NCI-H1092 treated with DMSO at 0.1 percent for 48 hours (cell line): ENCODE measurements at regions not wholly inside any gene's neighbourhood (a gene's known extent, or its start where the extent isn't known, plus 50 kb on each side); places are given as distances from the start of the nearest gene placed in this dataset.

Source experiments
- DNase-seq: peaks from one replicate; lab custom pipeline; 2025; lab: John Stamatoyannopoulos, UW

DNA sequence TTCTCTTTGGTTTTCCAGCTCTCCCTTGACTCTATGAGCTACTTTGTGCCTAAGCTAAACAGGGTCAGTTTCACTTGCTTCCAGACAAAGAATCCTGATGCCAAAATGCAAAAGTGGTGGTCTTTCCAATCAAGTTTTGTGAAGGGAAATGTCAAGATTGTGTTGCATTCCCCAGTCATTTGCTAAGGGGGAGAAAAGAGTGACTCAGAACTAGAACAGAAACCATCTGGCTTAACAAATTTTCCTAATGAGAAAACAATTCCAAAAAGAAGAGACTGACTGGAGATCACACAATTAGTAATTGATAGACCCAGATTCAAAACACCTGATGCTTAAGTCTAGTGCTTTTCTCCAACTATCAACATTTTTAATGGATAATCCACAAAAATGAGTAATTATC, 235.1 kb upstream of the DIO2 start:
- DNase-seq, result no peak

DNA sequence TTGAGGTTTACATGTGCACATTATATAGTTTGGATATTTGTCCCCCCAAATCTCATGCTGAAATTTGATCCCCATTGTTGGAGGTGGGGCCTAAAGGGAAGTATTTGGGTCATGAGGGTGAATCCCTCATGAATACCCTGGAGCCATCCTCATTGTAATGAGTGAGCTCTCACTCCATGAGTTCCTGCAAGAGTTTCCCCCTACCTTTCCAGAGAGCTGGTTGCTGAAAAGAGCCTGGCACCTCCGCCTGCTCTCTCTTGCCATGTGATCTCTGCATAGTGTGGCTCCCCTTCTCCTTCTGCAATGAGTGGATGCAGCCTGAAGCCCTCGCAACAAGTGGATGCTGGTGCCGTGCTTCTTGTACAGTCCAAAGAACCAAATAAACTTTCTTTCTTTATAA, 234.3 kb upstream of the DIO2 start:
- no peak for DNase-seq

DNA sequence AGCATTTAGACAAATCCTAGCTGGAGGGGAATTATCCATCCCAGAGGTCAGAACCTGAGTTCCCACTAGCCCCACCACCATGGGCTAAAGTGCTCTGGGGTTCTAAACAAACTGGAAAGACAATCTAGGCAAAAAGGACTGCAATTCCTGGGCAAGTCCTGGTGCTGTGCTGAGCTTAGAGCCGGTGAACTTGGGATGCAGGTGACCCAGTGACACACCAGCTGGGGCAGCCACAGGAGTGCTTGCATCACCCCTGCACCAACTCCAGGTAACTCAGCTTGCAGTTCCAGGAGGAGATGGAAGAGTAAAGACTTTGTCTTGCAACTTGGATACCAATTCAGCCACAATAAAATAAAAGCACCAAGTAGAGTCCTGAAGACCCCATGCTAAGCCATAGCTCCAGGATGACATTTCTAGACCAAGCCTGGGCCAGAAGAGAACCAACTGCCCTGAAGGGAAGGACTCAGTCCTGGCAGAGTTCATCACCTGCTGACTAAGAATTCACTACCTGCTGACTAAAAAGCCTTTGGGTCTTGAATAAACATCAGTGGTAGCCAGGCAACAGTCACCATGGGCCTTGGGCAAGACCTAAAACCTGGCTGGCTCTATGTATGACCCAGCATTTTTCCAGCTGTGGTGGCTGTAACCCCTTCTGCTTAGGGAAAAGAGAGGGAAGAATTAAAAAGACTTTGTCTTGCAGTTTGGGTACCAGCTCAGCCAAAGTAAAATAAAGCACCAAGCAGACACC, 223.4 kb upstream of the DIO2 start:
- DNase-seq, result no peak

DNA sequence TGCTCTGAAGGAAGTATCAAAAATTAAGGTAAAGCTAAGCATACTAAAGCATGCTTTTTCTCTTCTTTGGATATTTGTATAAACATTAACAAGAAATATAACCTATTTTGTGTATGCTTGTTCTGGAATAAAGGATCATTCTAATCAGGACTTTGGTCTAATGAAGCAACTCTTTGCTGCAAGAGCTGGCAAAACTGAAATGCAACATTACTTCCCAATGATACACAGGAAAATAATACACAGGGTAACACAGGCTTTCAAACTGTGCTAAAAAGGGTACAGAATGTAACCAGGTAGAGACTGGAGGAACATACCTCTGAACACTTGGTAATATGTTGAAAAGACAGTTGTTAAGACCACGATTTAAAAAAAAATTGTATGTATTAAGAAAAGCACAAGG, 222.5 kb upstream of the DIO2 start:
- DNase-seq, result no peak

DNA sequence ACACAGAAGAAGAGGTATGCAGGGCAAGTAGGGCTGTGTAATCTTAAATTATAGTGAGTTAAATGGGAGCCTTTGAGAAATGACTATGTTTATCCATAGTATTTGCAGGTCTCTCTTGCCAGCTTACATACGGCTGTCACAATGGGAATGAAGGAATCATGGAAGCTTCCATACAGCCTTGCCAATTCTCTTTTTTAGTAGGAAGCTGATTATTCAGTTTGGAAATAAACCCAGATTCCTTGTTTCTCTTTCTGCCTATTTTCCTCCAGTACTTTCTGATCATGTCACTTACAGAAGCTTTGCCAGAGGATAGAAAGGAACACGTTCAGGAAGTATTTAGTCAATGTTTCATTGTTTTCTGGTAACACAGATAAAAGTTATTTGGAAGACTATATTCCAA, 217.4 kb upstream of the DIO2 start:
- DNase-seq, result no peak

DNA sequence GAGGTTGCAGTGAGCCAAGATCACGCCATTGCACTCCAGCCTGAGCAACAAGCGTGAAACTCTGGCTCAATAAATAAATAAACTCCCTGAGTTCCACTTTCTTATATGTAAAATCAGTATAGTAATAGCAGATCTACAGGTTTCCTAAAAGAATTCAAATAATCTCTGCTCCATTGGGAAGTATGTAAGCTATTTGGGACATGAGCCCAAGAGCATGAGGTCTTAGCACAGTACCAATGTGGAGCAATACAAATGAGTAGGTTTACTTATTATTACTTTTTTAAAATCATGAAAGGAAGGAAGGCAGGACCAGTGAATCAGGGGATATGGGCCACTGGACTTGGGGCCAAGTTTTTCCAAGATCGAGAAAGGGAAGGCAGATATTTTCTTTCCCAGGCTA, 216.9 kb upstream of the DIO2 start:
- DNase-seq, result no peak

DNA sequence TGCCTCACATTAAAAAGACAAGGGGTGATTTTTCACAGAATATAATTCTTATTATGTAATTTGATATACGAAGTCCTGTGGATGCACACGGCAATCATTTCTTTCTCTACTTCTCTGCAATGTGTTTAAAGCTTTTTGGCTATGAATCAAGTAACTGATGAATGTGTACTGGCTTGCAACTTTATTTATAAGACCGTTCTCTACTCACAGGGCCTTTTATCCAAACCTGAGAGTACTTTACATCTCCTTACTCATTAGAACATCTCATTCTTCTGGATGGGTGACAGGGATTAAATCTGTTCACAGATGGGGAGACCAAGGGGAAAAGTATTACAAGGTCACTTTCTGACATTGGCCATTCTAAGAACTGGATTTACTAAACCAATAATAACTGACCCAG, 215.8 kb upstream of the DIO2 start:
- DNase-seq, result no peak

DNA sequence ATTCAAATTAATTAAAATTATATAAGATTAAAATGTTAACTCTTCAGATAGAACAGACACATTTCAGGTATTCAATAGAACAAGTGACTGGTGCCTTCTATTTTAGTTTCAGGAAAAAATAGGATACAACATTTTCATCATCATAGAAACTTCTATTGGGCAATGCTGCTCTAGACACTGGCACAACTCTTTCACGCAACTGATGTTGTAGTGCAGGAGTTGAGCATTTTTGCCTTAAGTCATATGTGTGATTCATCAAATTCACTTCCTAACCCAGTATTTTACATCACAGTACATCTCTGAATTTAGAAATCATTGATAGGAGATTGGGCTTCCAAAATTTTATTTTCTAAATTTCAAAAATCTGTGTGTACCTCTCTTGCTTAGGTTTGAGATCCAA, 215.4 kb upstream of the DIO2 start:
- DNase-seq, result no peak

DNA sequence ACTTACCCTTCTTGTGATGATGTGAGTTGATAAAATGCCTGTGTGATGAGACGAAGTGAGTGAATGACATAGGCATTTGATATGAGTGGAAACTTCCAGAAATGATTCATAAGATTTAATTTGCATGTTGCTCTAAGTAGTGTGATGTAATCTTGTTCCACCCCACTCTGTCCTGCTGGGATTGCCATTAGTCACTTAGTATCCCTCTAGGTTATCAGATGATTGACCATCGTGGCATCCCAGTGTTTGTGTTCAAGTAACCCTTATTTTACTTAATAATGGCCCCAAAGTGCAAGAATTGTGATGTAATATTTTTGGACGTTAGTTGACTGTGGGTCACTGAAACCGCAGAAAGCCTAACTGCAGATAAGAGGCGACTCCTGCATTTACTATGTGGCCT, 214.4 kb upstream of the DIO2 start:
- no peak for DNase-seq

DNA sequence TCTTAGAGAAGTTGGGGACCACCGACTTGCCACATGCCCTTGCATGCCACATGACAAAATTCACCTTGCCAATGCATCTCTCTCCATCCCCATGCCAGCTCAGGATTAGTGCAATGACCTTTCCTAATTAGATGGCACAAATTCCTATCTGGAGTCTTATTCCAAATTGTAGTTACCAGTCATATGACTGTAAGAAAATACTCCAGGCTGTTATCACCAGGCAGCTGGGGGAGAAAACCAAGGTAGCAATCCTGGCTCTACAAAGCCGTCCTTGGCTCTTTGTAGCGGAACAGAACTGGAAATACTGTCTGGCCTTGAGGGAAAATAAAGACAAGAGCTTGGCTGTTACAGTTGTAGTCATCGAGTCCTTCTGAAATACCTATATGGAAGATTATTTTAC, 208.5 kb upstream of the DIO2 start:
- no peak for DNase-seq

DNA sequence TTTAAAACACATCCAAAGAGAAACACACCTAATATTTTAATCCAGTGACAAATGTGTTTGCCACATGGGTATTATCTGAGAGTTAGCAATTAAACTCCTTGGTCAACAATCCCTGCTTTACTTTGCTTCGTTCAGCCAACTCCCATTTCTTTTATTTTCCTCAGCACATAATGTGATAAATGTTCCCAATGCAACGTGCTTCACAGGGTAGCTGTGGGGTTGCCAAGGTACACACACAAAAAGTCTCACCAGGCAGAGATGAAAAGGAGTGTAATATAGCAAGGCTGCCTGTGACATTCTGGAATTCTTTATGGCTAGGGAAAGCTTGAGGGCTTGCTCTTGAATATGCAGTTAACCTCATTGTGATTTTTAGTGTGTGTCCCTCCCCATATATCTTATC, 208.0 kb upstream of the DIO2 start:
- peak; percentile 44 for DNase-seq

DNA sequence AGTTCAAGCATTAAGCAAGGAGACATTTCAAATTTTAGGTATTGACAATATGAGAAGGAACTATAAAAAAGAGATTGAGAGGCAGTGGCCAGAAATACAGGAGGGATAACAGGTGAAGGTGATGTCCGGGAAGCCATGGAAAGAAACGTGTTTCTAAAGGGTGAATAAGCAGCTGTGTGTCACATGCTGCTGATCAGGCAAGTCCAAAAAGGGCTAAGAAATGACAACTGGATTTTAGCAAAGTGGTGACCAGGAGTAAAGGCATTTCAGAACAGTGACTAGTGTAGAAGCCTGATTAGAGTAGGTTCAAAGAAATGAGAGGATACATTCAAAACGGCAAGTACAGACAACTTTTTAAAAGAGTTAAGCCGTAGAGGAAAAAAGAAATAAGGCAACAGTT, 204.3 kb upstream of the DIO2 start:
- DNase-seq, result no peak

DNA sequence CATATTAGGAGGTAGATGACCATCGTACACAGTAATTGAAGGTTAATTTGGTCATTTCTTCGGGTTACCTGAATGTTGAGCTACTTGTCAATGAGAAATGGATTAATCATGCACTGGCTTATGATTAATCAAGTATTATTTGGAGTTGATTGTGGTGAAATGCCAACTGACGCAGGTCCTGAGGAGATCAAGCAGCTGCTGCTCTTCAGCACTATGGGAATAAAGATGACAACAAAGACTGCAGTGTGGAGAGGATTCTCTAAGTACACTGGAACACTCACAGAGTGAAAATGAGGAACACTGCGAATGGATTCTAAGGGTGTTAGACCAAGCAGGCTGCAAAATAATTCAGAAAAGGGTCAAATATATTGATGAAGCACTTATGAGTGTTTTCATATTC, 202.8 kb upstream of the DIO2 start:
- DNase-seq, result no peak

DNA sequence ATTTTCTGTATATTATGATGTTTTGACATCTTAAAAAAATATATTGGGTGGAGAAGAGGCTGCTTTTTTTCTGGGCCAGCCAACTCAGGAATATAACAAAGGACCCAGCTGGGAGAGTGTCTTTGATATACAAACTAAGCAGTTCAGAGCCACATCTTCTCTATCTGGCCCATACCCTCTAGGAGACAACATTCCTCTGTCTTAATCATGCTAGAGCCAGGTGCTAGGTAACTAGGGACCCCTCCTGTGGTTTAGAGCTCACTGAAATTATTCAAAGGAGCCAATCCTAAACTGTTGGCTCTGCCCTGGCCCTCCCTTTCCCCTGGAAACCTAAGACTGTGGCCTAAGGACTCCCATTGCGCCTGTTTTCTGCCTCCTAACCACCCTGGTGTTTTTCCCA, 193.1 kb upstream of the DIO2 start:
- no peak for DNase-seq

DNA sequence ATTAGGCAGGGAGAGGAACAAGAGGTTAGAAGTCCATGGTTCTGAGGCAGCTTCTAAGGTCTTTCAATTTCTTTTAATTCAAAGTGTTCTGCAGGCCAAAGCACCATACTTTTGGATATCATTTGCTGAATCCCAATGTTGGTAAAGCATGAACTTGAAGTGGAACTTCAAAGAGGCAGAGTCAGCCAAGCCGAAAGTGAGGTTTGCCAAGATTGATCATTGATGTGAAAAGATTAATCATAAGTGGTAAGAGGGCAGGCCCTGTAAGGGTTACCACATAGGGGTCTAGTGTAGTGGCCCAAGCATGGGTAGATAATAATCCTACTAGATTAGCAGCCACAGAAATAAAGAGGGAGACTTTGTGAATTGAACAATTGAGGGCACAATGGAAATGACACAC, 191.7 kb upstream of the DIO2 start:
- DNase-seq, result no peak

DNA sequence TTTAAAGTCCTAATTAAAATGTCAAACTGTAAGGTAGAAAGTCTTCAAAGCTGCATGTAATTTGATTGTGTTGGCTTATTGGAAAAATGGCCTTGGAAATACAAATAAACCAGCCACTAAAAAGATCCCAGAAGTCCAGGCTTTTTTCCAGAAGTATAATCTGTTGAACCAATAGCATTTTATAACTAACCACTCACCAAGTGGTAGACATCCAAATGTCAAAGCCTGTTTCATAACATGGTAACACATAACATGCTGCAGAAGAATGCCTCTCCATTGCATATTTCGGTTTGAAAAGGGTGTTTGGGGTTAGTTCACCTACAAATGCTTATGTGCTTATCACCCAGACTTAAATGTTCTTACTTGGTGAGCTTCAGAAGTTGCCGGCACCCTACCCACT, 183.7 kb upstream of the DIO2 start:
- no peak for DNase-seq

DNA sequence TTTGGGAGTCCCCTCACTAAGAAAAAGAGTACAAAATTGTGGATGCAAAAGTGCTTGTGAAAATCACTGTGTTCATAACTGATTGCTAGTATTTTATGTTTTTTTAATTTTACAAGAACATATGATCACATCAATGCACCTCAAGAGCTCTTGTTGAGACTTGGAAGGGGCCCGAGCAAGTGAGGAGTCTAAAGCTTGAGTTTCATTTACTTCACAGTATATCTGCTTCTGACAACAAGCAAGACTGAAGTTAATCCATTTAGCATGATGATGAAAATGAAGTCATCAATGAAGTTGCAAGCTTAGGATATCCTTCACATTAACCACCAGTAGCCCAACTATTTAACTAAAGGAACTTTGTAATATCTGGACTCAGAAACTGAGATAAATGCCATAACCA, 182.5 kb upstream of the DIO2 start:
- DNase-seq, result no peak

DNA sequence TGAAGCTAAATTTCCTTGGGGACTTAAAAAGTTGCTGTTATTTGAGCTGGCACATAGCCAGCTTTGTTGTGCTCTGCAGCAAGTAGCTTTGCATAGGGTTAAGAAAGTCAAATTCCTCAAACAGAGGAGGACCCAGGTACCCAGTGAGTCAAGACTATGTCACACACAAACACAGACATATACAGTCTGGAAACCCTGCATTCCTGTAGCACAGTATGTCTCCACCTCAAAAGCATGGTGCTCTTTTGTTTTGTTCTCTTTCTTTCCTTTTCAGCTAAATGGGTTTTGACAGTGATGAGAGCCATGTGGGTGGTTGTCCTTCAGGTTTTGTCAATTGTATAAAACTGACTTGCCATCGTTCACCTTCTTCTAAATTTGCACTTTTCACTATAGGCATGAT, 179.6 kb upstream of the DIO2 start:
- DNase-seq, result no peak

DNA sequence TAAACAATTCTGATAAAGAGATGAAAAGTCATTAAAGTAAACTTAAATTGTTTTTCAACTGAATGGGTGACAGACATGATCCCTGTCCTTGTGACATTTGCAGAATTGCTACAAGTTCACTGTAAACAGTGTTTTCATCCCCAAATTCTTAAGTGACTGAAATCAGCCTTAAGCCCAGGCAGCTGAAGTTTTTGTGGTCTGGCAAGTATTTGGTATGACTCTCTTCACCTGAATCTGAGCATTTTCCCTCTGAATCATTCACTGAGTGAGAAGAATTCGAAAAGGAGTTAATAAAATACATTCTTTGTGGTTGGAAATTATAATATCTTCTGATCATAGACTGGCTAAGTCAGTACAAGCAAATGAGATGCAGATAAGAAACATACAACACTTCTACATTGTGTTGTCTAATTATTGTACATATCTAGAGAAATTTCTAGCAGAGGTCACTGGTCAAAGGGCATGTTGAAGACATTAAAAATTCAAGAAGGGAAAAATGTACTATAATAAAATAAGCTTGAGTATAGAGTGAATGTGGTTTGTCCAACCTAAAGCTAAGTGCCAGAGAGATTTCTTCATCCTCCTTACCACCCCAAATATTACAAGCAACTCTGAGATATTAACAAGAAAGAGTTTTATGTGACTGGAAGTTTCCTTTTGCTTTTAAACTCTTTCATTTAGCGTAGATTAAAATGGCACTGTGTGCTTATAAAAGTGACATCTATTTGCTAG, 177.8 kb upstream of the DIO2 start:
- DNase-seq, result no peak

DNA sequence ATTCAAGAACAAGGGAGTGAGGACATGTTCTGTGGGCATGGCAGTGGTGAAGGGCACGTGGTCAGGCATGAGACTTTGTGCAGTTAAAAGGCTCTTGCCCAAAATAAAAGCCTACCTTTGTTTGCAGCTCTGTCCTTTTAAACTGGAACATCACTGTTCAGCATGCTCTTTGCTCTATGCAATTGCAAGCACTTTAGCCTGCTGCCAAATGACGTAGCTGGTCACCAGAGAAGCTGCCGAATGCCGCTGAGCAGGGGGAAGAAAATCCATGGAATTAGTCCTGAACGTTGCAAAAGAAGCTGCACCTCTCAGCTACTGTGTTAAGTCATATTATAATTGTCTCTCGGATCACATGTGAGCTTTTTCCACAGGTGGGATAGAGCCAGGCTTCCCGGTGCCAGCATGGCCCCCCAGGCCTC, 176.3 kb upstream of the DIO2 start:
- no peak for DNase-seq

DNA sequence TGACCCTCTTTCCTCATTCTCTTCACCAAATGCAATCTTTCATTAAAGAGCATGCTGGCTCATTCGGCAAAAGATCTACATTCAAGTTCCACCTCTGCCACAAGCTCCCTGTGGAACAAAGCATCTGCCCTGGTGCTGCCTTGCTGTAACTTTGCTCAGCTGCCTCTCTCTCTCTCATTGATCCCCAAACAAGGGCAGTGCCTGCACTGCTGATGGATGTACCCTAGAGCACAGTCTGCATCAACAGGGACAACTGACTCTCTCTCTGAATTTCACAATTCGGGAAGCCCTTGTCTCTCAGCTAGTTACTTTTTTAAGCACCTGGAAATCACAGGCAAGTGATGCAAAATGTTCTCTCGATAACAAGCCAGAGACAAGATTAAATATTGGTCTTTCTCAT, 174.0 kb upstream of the DIO2 start:
- DNase-seq, result no peak

DNA sequence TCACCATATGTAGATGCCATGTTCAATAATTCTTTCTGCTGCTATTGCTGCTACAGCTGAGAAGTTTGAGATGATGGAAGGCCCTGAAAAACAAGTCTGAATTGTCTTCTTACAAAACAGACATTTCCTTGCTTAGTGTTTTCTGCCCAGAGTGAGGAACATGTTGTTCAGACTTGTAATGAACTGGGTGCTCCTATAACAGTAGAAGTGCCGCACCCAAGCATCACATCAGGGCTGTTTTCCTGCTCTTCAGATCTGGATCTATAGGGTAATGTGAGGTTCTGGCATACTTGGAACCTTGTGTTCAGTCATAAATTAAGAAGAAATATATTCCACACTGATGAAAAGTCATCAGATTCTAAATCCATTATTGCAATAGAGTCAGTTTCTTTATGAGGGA, 171.9 kb upstream of the DIO2 start:
- DNase-seq, result no peak

DNA sequence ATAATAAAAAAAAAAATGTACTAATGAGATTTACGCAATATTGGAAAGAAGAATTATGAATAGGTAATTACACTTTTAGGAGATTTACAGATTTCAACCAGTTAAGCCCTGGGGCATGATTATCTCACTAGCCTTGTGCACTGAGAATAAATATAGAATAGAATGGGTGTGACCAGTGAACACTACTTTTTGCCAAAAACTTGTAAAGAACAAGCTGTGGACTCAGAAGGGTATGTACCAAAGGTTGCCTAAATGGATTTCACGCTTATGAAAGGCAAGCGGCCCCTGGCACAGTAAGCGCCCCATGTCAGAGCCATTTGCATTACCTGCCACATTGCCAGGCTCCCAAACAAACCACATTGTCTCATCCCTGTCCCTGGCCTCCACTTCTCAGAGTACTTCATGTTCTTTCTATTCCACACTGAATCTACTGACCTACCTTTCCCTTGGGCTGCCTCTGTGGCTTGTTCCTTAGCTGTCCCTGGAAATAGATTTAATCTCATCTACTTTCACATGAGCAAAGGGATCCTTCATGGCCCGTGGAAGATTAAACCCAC, 170.6 kb upstream of the DIO2 start:
- DNase-seq, result no peak

DNA sequence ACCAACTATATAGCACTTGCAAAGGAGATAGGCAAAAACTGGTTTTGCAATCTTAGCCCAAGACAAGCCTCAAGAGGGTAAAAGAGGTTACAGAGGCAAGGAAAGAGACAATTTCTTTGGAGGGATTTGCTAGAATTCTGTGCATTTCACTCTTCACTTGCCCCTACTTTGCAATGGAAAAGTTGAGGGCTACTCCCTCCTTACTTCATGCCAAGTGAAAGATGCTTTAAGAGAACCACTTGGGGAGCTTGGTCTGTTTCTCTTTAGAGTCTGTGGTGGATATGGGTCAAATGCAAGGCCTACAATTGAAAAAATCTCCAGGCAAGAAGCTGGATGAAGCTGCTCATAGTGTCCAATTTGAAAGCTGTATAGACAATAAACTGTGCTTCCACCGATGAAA, 167.7 kb upstream of the DIO2 start:
- no peak for DNase-seq
